Fibroblast of skin of scalp (primary cell): ENCODE measurements at regions not wholly inside any gene's neighbourhood (a gene's known extent, or its start where the extent isn't known, plus 50 kb on each side); places are given as distances from the start of the nearest gene placed in this dataset.
"Not testable (repeated sequence)": the region's sequence is repeated elsewhere in the genome, so short reads cannot be mapped to it uniquely, and the experiment has no call there.

Experiments used
- DNase-seq: peaks from one replicate; pipeline ENCODE4 v3.0.0-alpha.2; 2013

GRCh38 chr11:80733790-80734189 lies 1293.0 kb upstream of the TENM4 start:
- DNase-seq, result no peak

- DNase-seq, result no peak
Measured at GRCh38 chr11:80733361-80733760, 1292.5 kb upstream of the TENM4 start.

- peak; percentile 27 for DNase-seq
Measured at GRCh38 chr11:80727315-80727714, 1286.5 kb upstream of the TENM4 start.

DNA sequence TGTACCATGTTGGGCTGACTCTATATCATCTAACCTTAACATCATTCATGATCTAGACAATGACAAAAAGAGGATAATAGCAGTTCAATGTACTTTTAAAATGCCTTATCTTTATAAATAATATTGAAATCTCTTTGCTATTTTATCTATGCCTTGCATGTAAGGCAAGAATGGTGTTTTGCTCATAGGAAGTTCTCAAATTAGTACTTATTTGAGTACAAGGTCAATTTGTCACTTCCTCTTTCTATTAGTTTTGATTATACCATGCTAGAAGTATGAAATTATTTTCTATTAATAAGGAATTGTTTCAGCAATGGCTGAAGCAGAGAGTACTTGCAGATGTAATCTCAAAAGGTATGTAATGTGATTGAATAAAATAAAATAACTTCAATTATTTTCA lies 1285.4 kb upstream of the TENM4 start:
- no peak for DNase-seq

DNA sequence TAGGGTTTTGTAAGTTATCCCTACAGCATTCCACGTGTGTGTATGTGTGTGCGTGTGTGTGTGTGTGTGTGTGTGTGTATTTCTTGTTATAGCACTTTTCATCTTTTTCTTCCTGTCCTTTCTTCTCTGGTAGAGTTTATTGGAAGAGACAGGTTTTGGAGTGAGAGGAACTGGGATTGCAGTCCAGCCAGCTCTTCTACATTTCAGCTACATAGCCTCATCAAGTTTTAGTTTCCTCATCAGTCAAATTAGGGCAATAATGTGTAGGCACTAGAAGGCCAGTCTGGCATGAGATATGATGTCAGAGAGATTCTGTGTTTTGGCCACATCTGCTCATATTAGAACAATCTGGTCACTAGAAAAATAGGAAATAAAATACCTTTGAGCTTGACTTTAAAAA lies 1283.5 kb upstream of the TENM4 start:
- no peak for DNase-seq

DNA sequence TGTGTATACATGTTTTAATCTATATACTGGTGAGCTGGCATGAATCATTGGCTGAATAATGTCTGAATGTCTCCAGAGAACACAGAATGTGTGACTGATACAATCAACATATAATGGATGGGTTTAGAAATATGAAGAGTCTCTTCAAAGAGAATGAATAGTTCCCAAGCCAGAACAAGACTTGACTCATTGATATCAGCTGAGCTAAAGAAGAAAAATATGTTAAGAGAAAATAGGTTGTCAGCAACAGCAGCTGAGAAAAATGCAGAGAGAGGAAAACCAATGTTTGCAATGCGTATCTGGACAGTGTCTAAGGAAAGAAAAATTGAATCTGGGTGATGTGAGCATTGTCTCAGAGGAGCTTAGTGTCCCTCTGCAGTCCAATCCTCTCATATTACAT lies 1281.8 kb upstream of the TENM4 start:
- peak; percentile 26 for DNase-seq

GRCh38 chr11:80720295-80720694 lies 1279.5 kb upstream of the TENM4 start:
- DNase-seq, result no peak

DNA sequence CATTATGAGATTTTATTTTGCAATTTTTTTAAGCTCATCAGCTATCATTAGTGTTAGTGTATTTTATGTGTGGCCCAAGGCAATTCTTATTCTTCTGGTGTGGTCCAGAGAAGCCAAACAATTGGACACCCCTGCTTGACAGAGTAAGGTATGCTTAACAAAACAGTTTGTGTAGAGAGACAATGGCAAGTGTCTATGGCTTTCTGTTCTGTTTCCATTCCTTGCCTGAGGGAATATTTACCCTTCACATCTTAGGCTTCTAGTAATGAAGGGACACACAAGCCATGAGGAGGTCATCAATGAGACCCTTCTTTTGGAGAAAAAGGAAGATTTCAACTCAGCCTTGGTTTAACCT lies 1278.4 kb upstream of the TENM4 start:
- DNase-seq, result no peak

GRCh38 chr11:80718611-80719291 lies 1277.9 kb upstream of the TENM4 start:
- DNase-seq, result no peak

DNA sequence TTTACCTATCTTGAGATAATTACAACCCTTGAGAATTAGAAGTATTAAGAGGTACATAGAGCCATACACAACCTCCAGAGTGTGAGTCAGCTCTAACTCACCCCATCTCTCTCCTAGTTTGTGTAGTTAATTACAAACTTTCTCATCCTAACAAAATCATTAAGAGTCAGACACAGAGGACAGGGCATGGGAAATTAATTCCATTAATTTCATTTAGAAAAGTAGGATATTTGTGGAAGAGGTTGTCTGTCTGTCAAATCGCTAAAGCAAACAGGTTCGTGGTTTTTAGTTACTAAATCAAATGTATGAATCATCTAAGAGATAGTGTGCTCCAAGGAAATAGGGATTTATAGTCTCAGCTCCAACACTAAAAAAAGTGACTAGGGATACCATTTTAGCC lies 1261.4 kb upstream of the TENM4 start:
- no peak for DNase-seq

DNA sequence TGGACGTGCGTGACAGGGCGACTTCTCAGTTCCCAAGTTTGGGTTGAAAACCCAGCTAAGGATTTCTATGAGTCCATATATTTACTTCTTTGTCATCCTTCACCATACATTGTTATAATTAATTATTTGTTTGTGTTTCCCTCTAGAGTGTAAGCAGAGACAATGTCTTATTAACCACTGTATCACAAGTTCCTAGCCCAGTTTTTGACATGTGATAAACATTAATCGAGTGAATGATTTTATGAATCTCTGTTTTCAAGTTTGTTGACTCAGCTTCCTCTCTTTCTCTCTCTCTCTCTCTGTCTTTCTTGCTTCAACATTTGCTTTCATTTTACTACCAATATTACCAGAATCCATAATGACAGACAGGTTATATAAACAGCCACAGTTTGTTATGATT lies 1259.6 kb upstream of the TENM4 start:
- no peak for DNase-seq

DNA sequence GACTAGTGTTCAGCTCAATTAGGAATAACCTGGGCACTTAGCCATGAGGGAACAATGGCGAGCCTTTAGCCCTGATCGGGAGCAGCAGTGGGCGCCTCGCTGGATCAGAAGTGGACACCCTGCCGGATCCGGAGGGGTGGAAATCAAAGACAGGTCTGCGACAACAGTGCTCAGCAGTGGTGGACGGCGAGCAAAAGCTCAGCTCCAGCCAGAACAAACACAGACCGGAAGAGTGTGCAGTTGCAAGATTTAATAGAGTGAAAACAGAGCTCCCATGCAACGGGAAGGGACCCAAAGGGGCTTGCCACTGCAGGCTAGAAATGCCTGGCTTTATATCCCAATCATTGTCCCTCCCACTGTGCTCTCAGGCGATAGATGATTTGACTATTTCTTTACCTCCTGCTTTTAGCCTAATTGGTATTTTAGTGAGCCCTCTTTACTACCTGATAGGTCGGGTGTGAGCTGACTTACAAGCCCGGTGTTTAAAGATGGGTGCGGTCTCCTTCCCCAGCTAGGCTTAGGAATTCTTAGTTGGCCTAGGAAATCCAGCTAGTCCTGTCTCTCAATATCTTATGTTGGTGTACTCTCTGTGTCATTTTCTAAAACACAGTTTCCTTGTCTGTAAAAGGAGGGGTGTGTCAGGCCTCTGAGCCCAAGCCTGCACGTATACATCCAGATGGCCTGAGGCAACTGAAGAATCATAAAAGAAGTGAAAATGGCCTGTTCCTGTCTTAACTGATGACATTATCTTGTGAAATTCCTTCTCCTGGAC lies 1258.8 kb upstream of the TENM4 start:
- not testable (repeated sequence) for DNase-seq

GRCh38 chr11:80698637-80699036 lies 1257.8 kb upstream of the TENM4 start:
- no peak for DNase-seq

GRCh38 chr11:80694385-80694784 lies 1253.6 kb upstream of the TENM4 start:
- no peak for DNase-seq

GRCh38 chr11:80687941-80688340 lies 1247.1 kb upstream of the TENM4 start:
- DNase-seq, result no peak

DNA sequence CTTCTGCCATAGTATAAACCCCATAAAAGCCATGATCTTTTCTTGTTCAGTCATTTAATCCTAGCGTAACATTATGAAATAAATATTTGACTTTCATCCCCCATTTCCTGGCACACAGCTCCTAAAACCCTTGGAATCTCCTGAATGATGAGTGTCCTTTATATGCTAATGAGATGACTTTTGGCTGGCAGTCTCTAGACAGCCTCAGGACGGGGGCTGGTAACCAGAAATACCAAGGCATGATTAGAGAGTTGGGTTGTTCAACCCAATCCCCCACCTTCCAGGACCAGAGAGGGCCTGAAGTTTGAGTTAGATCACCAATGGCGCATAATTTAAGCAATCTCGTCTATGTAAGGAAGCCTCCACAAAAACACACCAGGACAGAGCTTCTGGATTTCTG lies 1246.1 kb upstream of the TENM4 start:
- no peak for DNase-seq

- DNase-seq, result no peak
Measured at GRCh38 chr11:80673566-80673965, 1232.7 kb upstream of the TENM4 start.

DNA sequence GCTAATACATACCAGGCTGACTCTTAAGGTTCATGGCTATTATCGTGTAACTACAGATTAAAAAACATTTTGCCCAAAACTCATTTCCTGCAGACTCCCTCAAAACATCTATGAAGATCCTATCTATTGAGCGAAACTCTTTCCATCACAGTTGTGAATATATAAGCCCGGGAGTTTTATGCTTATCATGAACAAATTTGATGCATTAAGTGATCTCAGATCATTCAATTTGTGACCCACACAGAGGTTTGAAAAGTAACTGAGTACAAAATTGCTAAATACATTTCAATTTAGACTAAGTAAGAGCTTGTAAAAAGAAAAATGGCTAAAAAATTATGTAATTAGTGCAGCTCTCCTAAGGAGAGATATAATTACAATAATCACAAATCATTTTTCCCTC lies 1228.8 kb upstream of the TENM4 start:
- DNase-seq, result no peak

DNA sequence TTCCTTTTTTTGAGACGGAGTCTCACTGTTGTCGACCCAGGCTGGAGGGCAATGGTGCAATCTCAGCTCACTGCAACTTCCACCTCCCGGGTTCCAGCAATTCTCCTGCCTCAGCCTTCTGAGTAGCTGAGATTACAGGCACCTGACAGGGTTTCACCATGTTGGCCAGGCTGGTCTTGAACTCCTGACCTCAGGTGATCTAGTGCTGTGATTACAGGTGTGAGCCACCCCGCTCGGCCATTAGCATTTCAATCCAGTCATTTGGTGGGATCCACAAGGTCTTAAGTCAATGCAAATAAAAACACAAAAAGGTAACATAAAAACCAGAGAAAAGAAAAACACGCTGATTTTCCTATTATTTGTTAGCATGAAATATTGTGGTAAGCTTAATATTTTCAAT lies 1227.2 kb upstream of the TENM4 start:
- DNase-seq, result no peak

DNA sequence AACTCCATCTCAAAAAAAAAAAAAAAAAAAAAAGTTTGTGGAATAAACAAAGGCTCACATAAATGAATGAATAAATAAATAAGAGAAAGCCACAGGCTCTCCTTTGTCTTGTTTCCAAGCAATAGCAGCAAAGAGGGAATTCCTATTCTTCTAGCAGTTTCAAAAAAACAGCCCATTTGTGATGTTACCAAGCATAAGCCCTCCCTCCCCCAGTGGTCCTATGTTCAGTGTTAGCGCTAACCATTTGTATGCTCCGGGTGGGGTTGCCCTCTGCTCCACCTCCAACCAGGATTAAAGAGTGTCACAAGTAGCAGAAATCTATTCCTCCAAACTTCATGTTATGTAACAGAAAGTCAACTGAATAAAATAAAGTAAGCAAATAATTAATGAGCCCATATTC lies 1215.0 kb upstream of the TENM4 start:
- no peak for DNase-seq

- DNase-seq, result no peak
Measured at GRCh38 chr11:80650966-80651365, 1210.1 kb upstream of the TENM4 start.

GRCh38 chr11:80649186-80649585 lies 1208.4 kb upstream of the TENM4 start:
- no peak for DNase-seq

- DNase-seq, result no peak
Measured at GRCh38 chr11:80638296-80638695, 1197.5 kb upstream of the TENM4 start.

GRCh38 chr11:80637571-80637970 lies 1196.7 kb upstream of the TENM4 start:
- no peak for DNase-seq

GRCh38 chr11:80636999-80637398 lies 1196.2 kb upstream of the TENM4 start:
- no peak for DNase-seq
